HG03469 (cell line): ENCODE measurements at regions not wholly inside any gene's neighbourhood (a gene's known extent, or its start where the extent isn't known, plus 50 kb on each side); places are given as distances from the start of the nearest gene placed in this dataset.
"Not testable (repeated sequence)": the region's sequence is repeated elsewhere in the genome, so short reads cannot be mapped to it uniquely, and the experiment has no call there.

Experiments used
- ATAC-seq: cut with Tn5 transposase; IDR thresholded peaks from one replicate; pipeline ENCODE4 v1.9.1; 2021; ENCODE audit warnings: mild to moderate bottlenecking, moderate library complexity, moderate number of reproducible peaks; ENCODE audit not compliant: unreplicated experiment

DNA sequence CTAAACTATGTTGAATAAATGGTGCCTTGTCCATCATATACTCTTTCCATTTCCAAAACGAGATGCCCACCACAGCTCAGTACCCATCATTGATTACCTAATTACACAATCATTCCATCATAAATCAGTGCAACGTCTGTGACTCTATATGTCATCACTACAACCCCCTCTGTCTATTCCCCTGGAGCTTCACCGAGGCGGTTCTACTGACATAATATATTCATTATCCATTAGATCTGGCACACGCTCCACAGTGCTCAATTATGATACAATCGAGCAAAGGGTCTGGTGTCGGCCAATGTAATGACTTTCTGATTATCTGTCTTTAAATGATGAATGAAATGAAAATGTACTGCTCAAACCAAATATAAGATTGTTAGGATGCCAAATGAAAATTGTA lies 1737.7 kb upstream of the WWC1 start:
- no peak for ATAC-seq

GRCh38 chr5:166561759-166562158 lies 1729.7 kb upstream of the WWC1 start:
- ATAC-seq: no peak

DNA sequence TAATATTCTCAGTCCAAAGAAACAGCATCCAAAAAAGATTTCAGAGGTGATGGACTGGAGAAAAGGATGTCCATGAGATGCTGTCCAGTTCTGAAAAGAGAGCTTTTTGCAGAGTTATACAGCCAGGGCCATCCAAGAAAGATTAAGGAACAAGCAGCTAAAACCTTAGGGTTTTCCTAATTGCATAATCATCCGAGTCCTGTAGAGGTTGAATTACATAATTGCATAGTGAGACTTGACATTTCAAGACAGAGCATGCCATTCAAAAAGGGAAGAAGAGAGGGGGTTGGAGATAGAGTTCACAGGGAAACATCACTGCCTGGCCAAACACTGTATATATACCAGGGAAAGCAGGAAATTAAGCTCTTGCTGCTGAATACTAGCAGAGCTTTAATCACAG lies 1729.2 kb upstream of the WWC1 start:
- no peak for ATAC-seq

DNA sequence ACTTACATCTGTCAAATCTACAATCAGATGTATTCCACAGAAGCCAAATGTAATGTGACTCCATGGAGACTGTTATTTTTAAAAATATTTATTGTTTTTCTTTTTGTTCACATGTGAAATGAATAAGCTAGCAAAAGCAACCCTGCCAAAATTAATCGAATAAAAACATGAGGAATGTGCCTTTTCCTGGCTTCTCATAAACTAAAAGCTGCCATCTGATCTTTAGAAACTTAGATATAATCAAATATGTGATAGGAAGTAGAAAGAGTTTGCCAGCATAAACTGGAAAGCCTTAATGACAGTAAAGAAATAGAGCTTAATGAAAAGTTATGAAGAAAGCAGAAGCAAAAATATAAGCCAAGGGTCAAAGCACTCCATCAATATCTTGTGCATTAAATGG lies 1724.7 kb upstream of the WWC1 start:
- no peak for ATAC-seq

DNA sequence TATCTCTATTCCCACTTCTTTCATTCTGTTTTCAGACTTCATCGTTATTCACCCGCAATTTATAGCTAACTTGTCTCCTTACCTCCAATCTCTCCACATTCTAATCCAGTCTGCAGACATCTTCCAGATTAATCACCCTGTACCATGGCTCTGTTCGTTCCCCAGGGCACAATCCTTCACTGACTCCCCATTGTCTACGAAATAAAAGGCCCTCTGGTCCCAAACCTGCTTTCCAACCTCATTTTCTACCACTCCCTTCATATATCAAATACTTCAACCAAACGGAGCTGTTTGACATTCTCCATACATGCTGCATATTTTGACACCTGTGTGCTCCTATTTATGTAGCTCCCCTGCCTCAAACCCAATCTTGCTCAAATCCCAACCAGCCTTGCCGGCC lies 1720.6 kb upstream of the WWC1 start:
- ATAC-seq: no peak

- ATAC-seq: no peak
These were observed 1719.8 kb upstream of the WWC1 start for GRCh38 chr5:166571668-166572067.

GRCh38 chr5:166576323-166576722 lies 1715.1 kb upstream of the WWC1 start:
- no peak for ATAC-seq

- ATAC-seq: no peak
These were observed 1709.6 kb upstream of the WWC1 start for GRCh38 chr5:166581826-166582225.

GRCh38 chr5:166582416-166582815 lies 1709.0 kb upstream of the WWC1 start:
- no peak for ATAC-seq

DNA sequence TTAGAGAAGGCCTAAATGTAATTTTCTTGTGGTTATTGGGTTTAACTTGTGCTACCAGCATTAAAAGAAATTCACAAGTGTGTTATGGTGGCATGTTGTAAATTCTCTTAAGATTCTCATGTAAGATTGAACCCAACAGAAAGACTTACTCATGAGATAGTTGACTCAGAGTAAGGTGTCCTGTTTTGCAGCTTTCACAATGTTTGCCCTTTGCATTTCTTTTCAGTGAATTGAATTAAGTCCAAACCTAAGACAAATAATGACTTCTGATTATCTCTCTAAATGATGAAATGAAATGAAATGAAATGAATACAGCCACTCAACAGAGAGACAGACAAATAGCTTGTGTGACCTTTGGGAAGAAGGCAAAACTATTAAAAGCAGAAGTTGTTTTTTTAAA lies 1696.9 kb upstream of the WWC1 start:
- no peak for ATAC-seq

DNA sequence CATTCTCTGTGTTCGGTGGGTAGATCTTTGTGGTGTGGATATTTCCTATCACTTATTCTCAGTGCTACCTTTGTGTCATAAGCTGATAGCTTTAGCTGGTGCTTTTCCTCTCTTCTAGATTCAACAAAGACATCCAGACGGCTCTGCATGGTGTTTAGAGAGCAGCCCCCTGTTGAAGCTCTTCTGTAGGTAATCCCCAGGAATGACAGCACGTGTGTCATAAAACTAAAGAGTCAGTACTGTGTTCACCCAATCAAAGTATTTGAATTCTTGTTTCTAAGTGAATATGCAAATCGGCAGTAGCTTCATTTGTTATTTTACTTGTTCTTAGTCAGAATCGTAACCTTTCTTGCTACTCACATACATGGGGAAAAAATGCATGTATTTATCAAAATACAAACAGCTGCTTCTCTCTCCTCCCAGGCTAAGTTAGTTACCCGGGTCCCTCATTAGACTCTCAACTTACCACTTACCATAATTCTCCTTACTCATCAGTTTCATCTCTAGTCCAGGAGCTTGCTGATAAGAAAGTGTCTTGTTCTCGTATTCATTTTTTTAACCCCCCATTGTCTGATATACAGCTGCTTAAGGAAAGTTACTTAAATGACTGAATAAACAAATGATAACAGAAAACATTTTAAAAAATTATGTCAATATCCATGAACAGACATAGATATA lies 1696.0 kb upstream of the WWC1 start:
- no peak for ATAC-seq

- no peak for ATAC-seq
These were observed 1695.4 kb upstream of the WWC1 start for GRCh38 chr5:166596043-166596442.

- no peak for ATAC-seq
These were observed 1689.2 kb upstream of the WWC1 start for GRCh38 chr5:166602271-166602670.

DNA sequence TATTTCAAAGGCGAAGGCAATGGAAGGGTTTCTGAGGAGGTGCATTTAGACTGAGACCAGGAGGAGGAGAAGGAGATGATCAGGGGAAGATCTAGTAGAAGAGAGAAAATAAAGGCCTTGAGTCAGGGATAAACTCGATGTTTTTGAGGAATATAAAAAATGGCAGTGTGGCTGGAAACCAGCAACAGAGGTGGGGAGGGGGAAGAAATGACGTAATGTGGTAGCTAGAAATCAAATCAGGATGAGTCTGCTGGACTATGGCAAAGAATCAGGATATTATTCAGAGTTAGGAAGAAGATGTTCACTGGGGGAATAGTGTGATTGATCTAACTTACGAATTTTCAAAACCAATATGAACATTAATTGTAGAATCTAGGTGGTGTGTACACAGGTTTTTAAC lies 1673.9 kb upstream of the WWC1 start:
- ATAC-seq: no peak

GRCh38 chr5:166618526-166618925 lies 1672.9 kb upstream of the WWC1 start:
- ATAC-seq: no peak

GRCh38 chr5:166624573-166624972 lies 1666.9 kb upstream of the WWC1 start:
- ATAC-seq: no peak

- ATAC-seq: no peak
These were observed 1666.1 kb upstream of the WWC1 start for GRCh38 chr5:166625210-166625865.

DNA sequence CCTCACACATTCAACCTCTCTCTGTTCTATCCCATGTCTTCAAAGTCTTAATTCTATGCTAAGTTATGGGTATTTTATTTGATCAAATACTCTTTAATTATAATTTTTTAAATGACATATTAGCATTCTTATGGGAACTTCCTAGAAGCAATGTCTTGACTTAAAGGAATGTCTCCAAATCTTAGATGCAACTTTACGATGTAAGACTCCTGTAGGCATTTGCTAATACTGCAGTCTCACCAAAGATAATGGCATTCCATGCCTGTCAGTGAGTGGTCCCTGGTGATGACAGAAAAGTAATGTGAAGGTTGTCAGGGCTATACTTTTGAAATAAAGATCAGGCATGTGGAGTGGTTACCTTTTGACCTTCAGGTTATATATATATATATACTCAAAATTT lies 1654.2 kb upstream of the WWC1 start:
- ATAC-seq: no peak

GRCh38 chr5:166639151-166639550 lies 1652.3 kb upstream of the WWC1 start:
- no peak for ATAC-seq

- not testable (repeated sequence) for ATAC-seq
These were observed 1651.3 kb upstream of the WWC1 start for GRCh38 chr5:166640136-166640535.

GRCh38 chr5:166648736-166649135 lies 1642.7 kb upstream of the WWC1 start:
- no peak for ATAC-seq

DNA sequence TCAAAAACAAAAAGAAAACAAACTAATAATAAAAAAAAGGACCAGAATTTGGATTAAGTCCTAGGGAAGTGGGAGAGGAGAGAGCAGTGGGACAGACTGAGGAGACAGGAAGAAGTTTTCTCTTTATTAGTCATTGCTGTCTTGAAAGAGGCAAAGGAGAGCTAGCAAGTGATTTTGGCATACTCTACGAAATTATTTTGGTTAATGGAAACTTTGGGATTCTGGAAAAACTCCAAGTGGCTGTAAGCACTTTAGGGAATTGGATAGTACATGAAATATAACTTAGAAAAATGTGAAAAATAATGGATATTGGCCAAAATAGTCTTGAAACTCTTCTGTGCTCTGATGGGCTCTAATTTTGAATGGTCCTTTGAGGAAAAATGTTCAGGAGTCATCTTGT lies 1641.8 kb upstream of the WWC1 start:
- ATAC-seq: no peak

- ATAC-seq: no peak
These were observed 1640.2 kb upstream of the WWC1 start for GRCh38 chr5:166651234-166651633.
